Colonic mucosa (tissue), 4 donors: ENCODE measurements at regions not wholly inside any gene's neighbourhood (a gene's known extent, or its start where the extent isn't known, plus 50 kb on each side); places are given as distances from the start of the nearest gene placed in this dataset.

ENCODE experiments used
- DNase-seq: peaks from one replicate; pipeline ENCODE4 v3.0.0-alpha.2; 2020
- H3K27ac ChIP-seq: fragments of 200-600 bp; one replicate; pipeline ENCODE4 v1.8.0; 2021
- H3K27me3 ChIP-seq: fragments of 200-600 bp; one replicate; pipeline ENCODE4 v1.8.0; 2021
- H3K36me3 ChIP-seq: fragments of 200-600 bp; one replicate; pipeline ENCODE4 v1.8.0; 2021
- H3K4me1 ChIP-seq: fragments of 200-600 bp; one replicate; pipeline ENCODE4 v1.8.0; 2021; ENCODE audit warnings: mild to moderate bottlenecking
- H3K4me3 ChIP-seq: fragments of 200-600 bp; one replicate; pipeline ENCODE4 v1.8.0; 2021
- H3K9ac ChIP-seq, 2 donors: one replicate each; pipeline ENCODE4 v1.7.0; 2013; ENCODE audit warnings: control low read depth in 2 of 2, low read depth in 2 of 2, low read length in 2 of 2
- H3K9me3 ChIP-seq: fragments of 200-600 bp; one replicate; pipeline ENCODE4 v1.8.0; 2021
- CTCF ChIP-seq: fragments of 200-600 bp; IDR thresholded peaks from one replicate; pipeline ENCODE4 v1.8.0; 2022; ENCODE audit warnings: antibody characterized with exemption, mild to moderate bottlenecking
- intact Hi-C: fragments of 100-400 bp; cut with DNase I; formaldehyde crosslinking; loops from one replicate; pipeline ENCODE4 v1.14.1; 2022
- donor health status: healthy.
- donor health status: DM: no; HTN: no; CAD: no.
- donor health status: DM: no; HTN: no; CAD: no.

DNA sequence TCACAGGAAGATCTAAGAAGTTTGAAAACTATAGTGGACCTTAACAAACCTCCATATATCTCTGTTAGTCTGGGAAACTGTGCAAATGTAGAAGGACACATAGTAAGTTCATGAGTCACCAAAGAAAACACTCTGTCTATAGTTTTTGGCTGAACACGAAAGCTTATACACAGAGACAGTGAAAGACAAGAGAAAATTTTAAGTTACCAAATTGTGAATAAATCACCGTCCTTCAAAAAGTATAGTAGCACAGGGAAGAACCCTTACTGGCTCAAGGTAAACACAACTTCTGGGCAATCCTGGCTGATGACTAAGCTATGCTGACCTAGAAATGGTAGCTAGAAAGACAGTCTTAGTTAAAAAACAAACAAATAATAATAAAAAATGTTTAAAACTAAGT, 1057.9 kb downstream of the AMY1C start:
- Histone ChIP-seq H3K27me3 (no peaks in the 10 kb centered on the region), H3K27ac (no peak overlapping the region), H3K9ac (no peak overlapping the region), H3K4me3 (no peak overlapping the region), H3K4me1 (no peaks in the 10 kb centered on the region), H3K9me3 (no peaks in the 10 kb centered on the region), H3K36me3 (no peaks in the 10 kb centered on the region)
- intact Hi-C loops, result no loop called here
- TF ChIP-seq CTCF, result no peak
- no peak for DNase-seq

DNA sequence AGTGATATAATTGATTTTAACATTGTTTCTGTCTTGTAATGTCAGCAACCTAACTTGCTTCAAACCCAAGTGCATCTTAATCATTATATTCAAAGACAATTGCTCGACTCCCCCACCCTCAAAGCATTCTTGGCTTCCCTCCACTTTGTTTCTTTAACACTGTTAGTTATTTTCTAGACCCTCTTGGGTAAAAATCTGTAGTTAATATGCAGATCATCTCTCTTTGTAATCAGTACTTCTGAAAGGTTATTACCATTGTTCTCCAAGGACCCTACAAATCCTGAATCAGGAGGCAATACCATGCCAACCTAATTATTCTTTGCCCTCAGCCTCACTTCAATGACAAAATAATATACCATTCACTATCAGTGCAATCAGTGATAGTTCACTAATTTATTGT, 1075.7 kb downstream of the AMY1C start:
- H3K36me3 ChIP-seq, result no peaks in the 10 kb centered on the region
- H3K4me3 ChIP-seq, result no peak overlapping the region
- TF ChIP-seq CTCF, result no peak
- no peaks in the 10 kb centered on the region for H3K4me1 ChIP-seq
- H3K27ac ChIP-seq, result no peak overlapping the region
- intact Hi-C loops, result no loop called here
- H3K9me3 ChIP-seq, result no peaks in the 10 kb centered on the region
- no peak overlapping the region for H3K9ac ChIP-seq
- no peak for DNase-seq
- H3K27me3 ChIP-seq, result no peaks in the 10 kb centered on the region

GRCh38 chr1:104830534-104830933, 1080.8 kb downstream of the AMY1C start:
- Histone ChIP-seq H3K4me1 (no peaks in the 10 kb centered on the region), H3K4me3 (no peak overlapping the region), H3K27ac (no peak overlapping the region), H3K36me3 (no peaks in the 10 kb centered on the region), H3K9me3 (no peaks in the 10 kb centered on the region), H3K27me3 (no peaks in the 10 kb centered on the region), H3K9ac (no peak overlapping the region)
- TF ChIP-seq CTCF, result no peak
- intact Hi-C loops, result no loop called here
- DNase-seq, result no peak

DNA sequence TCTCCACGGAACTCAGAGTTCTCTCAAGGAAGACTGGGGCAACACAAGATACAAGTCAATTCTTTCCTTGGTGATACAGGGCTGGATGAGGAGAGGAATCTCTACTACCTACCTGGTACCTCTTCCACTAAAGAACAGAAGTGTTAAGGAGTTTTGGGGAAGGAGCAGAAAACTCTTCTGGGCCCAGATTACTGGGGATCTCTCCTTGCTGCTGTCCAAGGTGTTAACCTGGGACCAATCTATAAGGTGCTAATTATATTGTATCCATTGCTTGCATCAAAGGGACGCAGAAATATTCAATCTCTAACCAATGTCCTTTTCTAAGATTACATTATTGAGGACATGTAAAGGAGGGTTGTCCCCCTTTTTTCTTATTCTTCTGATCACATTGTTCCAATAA, 1102.5 kb downstream of the AMY1C start:
- H3K9me3 ChIP-seq, result no peaks in the 10 kb centered on the region
- intact Hi-C loops, result no loop called here
- no peak overlapping the region for H3K4me3 ChIP-seq
- no peaks in the 10 kb centered on the region for H3K4me1 ChIP-seq
- no peaks in the 10 kb centered on the region for H3K36me3 ChIP-seq
- H3K27me3 ChIP-seq, result no peaks in the 10 kb centered on the region
- no peak for TF ChIP-seq CTCF
- no peak overlapping the region for H3K9ac ChIP-seq
- H3K27ac ChIP-seq, result no peak overlapping the region
- no peak for DNase-seq

- TF ChIP-seq CTCF, result no peak
- no peak overlapping the region for H3K27ac ChIP-seq
- H3K4me3 ChIP-seq, result no peak overlapping the region
- H3K36me3 ChIP-seq, result no peaks in the 10 kb centered on the region
- H3K4me1 ChIP-seq, result no peaks in the 10 kb centered on the region
- H3K27me3 ChIP-seq, result no peaks in the 10 kb centered on the region
- no peaks in the 10 kb centered on the region for H3K9me3 ChIP-seq
- DNase-seq, result no peak
- intact Hi-C loops, result no loop called here
- H3K9ac ChIP-seq, result no peak overlapping the region
Observed at GRCh38 chr1:104853276-104853675, 1103.6 kb downstream of the AMY1C start.

GRCh38 chr1:104854529-104854928, 1104.8 kb downstream of the AMY1C start:
- no peak for DNase-seq
- H3K9ac ChIP-seq, result no peak overlapping the region
- H3K4me3 ChIP-seq, result no peak overlapping the region
- no peak for TF ChIP-seq CTCF
- no peaks in the 10 kb centered on the region for H3K27me3 ChIP-seq
- intact Hi-C loops, result no loop called here
- no peak overlapping the region for H3K27ac ChIP-seq
- no peaks in the 10 kb centered on the region for H3K4me1 ChIP-seq
- H3K9me3 ChIP-seq, result no peaks in the 10 kb centered on the region
- H3K36me3 ChIP-seq, result no peaks in the 10 kb centered on the region
